IMR-90 (cell line): ENCODE measurements at regions not wholly inside any gene's neighbourhood (a gene's known extent, or its start where the extent isn't known, plus 50 kb on each side); places are given as distances from the start of the nearest gene placed in this dataset.

Source experiments
- FOS ChIP-seq: fragments of 150-350 bp; IDR thresholded peaks from 2 replicates; pipeline ENCODE4 v1.6.1; 2016; ENCODE audit warnings: low read depth, low read length
- MAFK ChIP-seq: IDR thresholded peaks from 2 replicates; pipeline ENCODE4 v1.6.1; 2012; ENCODE audit warnings: low read depth, low read length, improper control_type of control experiment
- MXI1 ChIP-seq: IDR thresholded peaks from 2 replicates; pipeline ENCODE4 v1.6.1; 2012; ENCODE audit warnings: low read depth, mild to moderate bottlenecking, low read length, moderate library complexity, borderline replicate concordance
- TF ChIP-seq, protein P1 (sequence below): conservative IDR thresholded peaks from 2 replicates; pipeline ENCODE4 v1.5.1; 2012; ENCODE audit warnings: mild to moderate bottlenecking, low read depth, low read length, improper control_type of control experiment

GRCh38 chr20:50415021-50415515, 95.1 kb upstream of the PTPN1 start:
- TF ChIP-seq, protein P1, sequence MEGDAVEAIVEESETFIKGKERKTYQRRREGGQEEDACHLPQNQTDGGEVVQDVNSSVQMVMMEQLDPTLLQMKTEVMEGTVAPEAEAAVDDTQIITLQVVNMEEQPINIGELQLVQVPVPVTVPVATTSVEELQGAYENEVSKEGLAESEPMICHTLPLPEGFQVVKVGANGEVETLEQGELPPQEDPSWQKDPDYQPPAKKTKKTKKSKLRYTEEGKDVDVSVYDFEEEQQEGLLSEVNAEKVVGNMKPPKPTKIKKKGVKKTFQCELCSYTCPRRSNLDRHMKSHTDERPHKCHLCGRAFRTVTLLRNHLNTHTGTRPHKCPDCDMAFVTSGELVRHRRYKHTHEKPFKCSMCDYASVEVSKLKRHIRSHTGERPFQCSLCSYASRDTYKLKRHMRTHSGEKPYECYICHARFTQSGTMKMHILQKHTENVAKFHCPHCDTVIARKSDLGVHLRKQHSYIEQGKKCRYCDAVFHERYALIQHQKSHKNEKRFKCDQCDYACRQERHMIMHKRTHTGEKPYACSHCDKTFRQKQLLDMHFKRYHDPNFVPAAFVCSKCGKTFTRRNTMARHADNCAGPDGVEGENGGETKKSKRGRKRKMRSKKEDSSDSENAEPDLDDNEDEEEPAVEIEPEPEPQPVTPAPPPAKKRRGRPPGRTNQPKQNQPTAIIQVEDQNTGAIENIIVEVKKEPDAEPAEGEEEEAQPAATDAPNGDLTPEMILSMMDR = no peak
- TF ChIP-seq MAFK = no peak
- no peak for TF ChIP-seq MXI1
- TF ChIP-seq FOS = no peak
